H1 (cell line): ENCODE measurements at regions not wholly inside any gene's neighbourhood (a gene's known extent, or its start where the extent isn't known, plus 50 kb on each side); places are given as distances from the start of the nearest gene placed in this dataset.

Experiments
- CTCF ChIA-PET: fragments of 300-600 bp; sonication (Branson Sonifier 250); formaldehyde crosslinking; loops from one replicate; lab custom pipeline; 2021; ENCODE audit not compliant: partially characterized antibody; lab: Charles Lee
- POLR2A ChIA-PET: fragments of 300-600 bp; sonication (Branson Sonifier 250); formaldehyde crosslinking; loops from one replicate; lab custom pipeline; 2021; ENCODE audit warnings: inconsistent platforms; ENCODE audit not compliant: partially characterized antibody; lab: Charles Lee
- DNase-seq, 2 experiments: peaks; one replicate each; pipeline versions ENCODE4 v3.0.0 to v3.0.0-alpha.2; 2010 to 2022; ENCODE audit warnings: low spot score in 2 of 2, low read depth in 1 of 2, mixed read lengths in 1 of 2
- FAIRE-seq: peaks from 2 replicates; lab custom pipeline; 2011; peaks lifted over from hg19 to GRCh38; lab: Jason Lieb, UNC
- H2AFZ ChIP-seq: 2 replicates; pipeline ENCODE4 v1.8.1; 2012; ENCODE audit warnings: low read length, inconsistent platforms
- H2AK5ac ChIP-seq: 2 replicates; pipeline ENCODE4 v1.6.1; 2013; ENCODE audit warnings: low read depth, low read length
- H2BK120ac ChIP-seq: replicated peaks from 2 replicates; pipeline ENCODE3; 2013; ENCODE audit warnings: low read depth, low read length, inconsistent platforms
- H2BK12ac ChIP-seq: 2 replicates; pipeline ENCODE4 v1.6.1; 2013; ENCODE audit warnings: low read depth, low read length
- H2BK15ac ChIP-seq: 2 replicates; pipeline ENCODE4 v1.6.1; 2013; ENCODE audit warnings: low read length
- H2BK20ac ChIP-seq: 2 replicates; pipeline ENCODE4 v1.6.1; 2013; ENCODE audit warnings: low read length
- H2BK5ac ChIP-seq: 2 replicates; pipeline ENCODE4 v1.6.1; 2013; ENCODE audit warnings: low read depth, low read length
- H3K14ac ChIP-seq: 2 replicates; pipeline ENCODE4 v1.6.1; 2013; ENCODE audit warnings: inconsistent platforms; ENCODE audit not compliant: insufficient read length
- H3K18ac ChIP-seq: 2 replicates; pipeline ENCODE4 v1.6.1; 2013; ENCODE audit warnings: low read length; ENCODE audit errors: extremely low read depth
- H3K23ac ChIP-seq: 2 replicates; pipeline ENCODE4 v1.6.1; 2013; ENCODE audit warnings: inconsistent platforms; ENCODE audit not compliant: insufficient read length
- H3K23me2 ChIP-seq: 2 replicates; pipeline ENCODE4 v1.6.1; 2013; ENCODE audit warnings: low read depth, low read length
- H3K27ac ChIP-seq: 2 replicates; pipeline ENCODE4 v1.6.1; 2011; ENCODE audit warnings: low read depth, low read length, inconsistent platforms
- H3K27me3 ChIP-seq, 4 experiments: replicated peaks in 1 of 4; 1 replicate in 1 of 4; 2 replicates in 3 of 4; pipeline versions ENCODE4 v1.6.1 to v1.8.1; 2011 to 2013; ENCODE audit warnings: low read length in 3 of 4, mild to moderate bottlenecking in 3 of 4, inconsistent platforms in 2 of 4, mixed read lengths in 2 of 4, moderate library complexity in 1 of 4; ENCODE audit not compliant: control insufficient read depth in 3 of 4, insufficient read depth in 3 of 4; ENCODE audit errors: extremely low read depth in 1 of 4
- H3K36me3 ChIP-seq, 4 experiments: 2 replicates each; pipeline versions ENCODE4 v1.6.1 to v1.8.1; 2011 to 2013; ENCODE audit warnings: mild to moderate bottlenecking in 4 of 4, low read length in 3 of 4, moderate library complexity in 2 of 4, control low read depth in 1 of 4, inconsistent platforms in 1 of 4; ENCODE audit not compliant: insufficient read depth in 4 of 4, control insufficient read depth in 2 of 4
- H3K4ac ChIP-seq: replicated peaks from 2 replicates; pipeline ENCODE3; 2013; ENCODE audit warnings: low read length, low read depth, mixed read lengths, inconsistent platforms; ENCODE audit not compliant: insufficient read length
- H3K4me1 ChIP-seq, 4 experiments: replicated peaks in 1 of 4; 1 replicate in 1 of 4; 2 replicates in 3 of 4; pipeline versions ENCODE4 v1.6.1 to v1.8.1; 2011 to 2013; ENCODE audit warnings: low read length in 3 of 4, inconsistent platforms in 2 of 4, mixed read lengths in 1 of 4; ENCODE audit not compliant: insufficient read depth in 4 of 4, control insufficient read depth in 3 of 4
- H3K4me2 ChIP-seq, 2 experiments: 2 replicates each; pipeline versions ENCODE4 v1.6.1 to v1.8.1; 2011 to 2013; ENCODE audit warnings: low read depth in 2 of 2, low read length in 2 of 2, control low read depth in 1 of 2, inconsistent platforms in 1 of 2, mild to moderate bottlenecking in 1 of 2; ENCODE audit not compliant: insufficient read depth in 1 of 2
- H3K4me3 ChIP-seq, 4 experiments: fragments of 200-600, 300-600 bp in 1 of 4; sonication (generic), shearing (Covaris generic), sonication (Bioruptor Twin) in 1 of 4; 2 replicates each; pipeline versions ENCODE4 v1.5.1 to v1.8.1; 2011 to 2016; ENCODE audit warnings: low read length in 4 of 4, low read depth in 3 of 4, control low read depth in 2 of 4, inconsistent platforms in 2 of 4, mild to moderate bottlenecking in 2 of 4, mixed read lengths in 1 of 4, moderate library complexity in 1 of 4; ENCODE audit not compliant: insufficient read depth in 2 of 4; ENCODE audit errors: extremely low read depth in 1 of 4
- H3K56ac ChIP-seq: replicated peaks from 2 replicates; pipeline ENCODE3; 2013; ENCODE audit warnings: low read depth, mild to moderate bottlenecking, mixed read lengths, low read length, inconsistent platforms; ENCODE audit not compliant: insufficient read length
- H3K79me1 ChIP-seq: 2 replicates; pipeline ENCODE4 v1.6.1; 2013; ENCODE audit warnings: low read depth, low read length, control low read depth
- H3K79me2 ChIP-seq, 2 experiments: 2 replicates each; pipeline versions ENCODE4 v1.6.1 to v1.8.1; 2012 to 2013; ENCODE audit warnings: low read length in 2 of 2, mild to moderate bottlenecking in 2 of 2, inconsistent platforms in 1 of 2; ENCODE audit not compliant: insufficient read depth in 2 of 2, control insufficient read depth in 1 of 2
- H3K9ac ChIP-seq, 4 experiments: replicated peaks in 1 of 4; 1 replicate in 1 of 4; 2 replicates in 3 of 4; pipeline versions ENCODE4 v1.6.1 to v1.8.1; 2011 to 2013; ENCODE audit warnings: low read depth in 3 of 4, low read length in 3 of 4, control low read depth in 2 of 4, mild to moderate bottlenecking in 2 of 4, moderate library complexity in 2 of 4, inconsistent platforms in 1 of 4; ENCODE audit errors: extremely low read depth in 1 of 4
- H3K9me3 ChIP-seq, 2 experiments: 2 replicates each; pipeline versions ENCODE4 v1.6.1 to v1.8.1; 2012 to 2013; ENCODE audit warnings: mild to moderate bottlenecking in 2 of 2, moderate library complexity in 2 of 2, control low read depth in 1 of 2, inconsistent platforms in 1 of 2, low read depth in 1 of 2, low read length in 1 of 2, mixed read lengths in 1 of 2; ENCODE audit not compliant: insufficient read depth in 2 of 2
- H4K20me1 ChIP-seq, 2 experiments: replicated peaks in 1 of 2; 2 replicates each; pipeline versions ENCODE3 to v1.8.1; 2011 to 2013; ENCODE audit warnings: inconsistent platforms in 2 of 2, low read length in 2 of 2, mild to moderate bottlenecking in 1 of 2; ENCODE audit not compliant: insufficient read depth in 2 of 2, control insufficient read depth in 1 of 2
- H4K5ac ChIP-seq: 2 replicates; pipeline ENCODE4 v1.6.1; 2013; ENCODE audit warnings: low read length, low read depth, mixed read lengths, inconsistent platforms; ENCODE audit not compliant: insufficient read length
- H4K8ac ChIP-seq: 2 replicates; pipeline ENCODE4 v1.8.0; 2013; ENCODE audit warnings: mild to moderate bottlenecking, moderate library complexity, low read length, inconsistent platforms; ENCODE audit not compliant: insufficient read depth; ENCODE audit errors: extremely low read depth
- H4K91ac ChIP-seq: replicated peaks from 2 replicates; pipeline ENCODE3; 2013; ENCODE audit warnings: low read length, mixed read lengths, inconsistent platforms; ENCODE audit not compliant: insufficient read length
- CBX5 ChIP-seq: fragments of 300-800, 300-1000 bp; sonication (generic); IDR thresholded peaks from 2 replicates; pipeline ENCODE4 v1.7.1; 2016; ENCODE audit warnings: antibody characterized with exemption, low read length, low read depth
- CHD2 ChIP-seq: IDR thresholded peaks from 2 replicates; pipeline ENCODE4 v1.6.1; 2012; ENCODE audit warnings: low read length, improper control_type of control experiment
- FOSL1 ChIP-seq: IDR thresholded peaks from 2 replicates; pipeline ENCODE4 v1.6.1; 2011; ENCODE audit warnings: mild to moderate bottlenecking, low read depth, low read length, moderate library complexity; ENCODE audit not compliant: insufficient read depth
- HDAC2 ChIP-seq, 2 experiments: fragments of 300-600 bp in 1 of 2; sonication (generic) in 1 of 2; IDR thresholded peaks; 2 replicates each; pipeline ENCODE4 v1.6.1; 2011 to 2012; ENCODE audit warnings: low read depth in 2 of 2, low read length in 2 of 2, mild to moderate bottlenecking in 2 of 2, moderate library complexity in 2 of 2, borderline replicate concordance in 1 of 2, inconsistent platforms in 1 of 2
- HDAC6 ChIP-seq: IDR thresholded peaks from one replicate; pipeline ENCODE4 v1.7.1; 2012; ENCODE audit warnings: low read depth, mild to moderate bottlenecking, inconsistent platforms, low read length, moderate library complexity
- KDM4A ChIP-seq: IDR thresholded peaks from one replicate; pipeline ENCODE4 v1.7.1; 2012; ENCODE audit warnings: low read depth, mild to moderate bottlenecking, moderate library complexity, low read length, inconsistent platforms; ENCODE audit not compliant: severe bottlenecking
- MAFK ChIP-seq: IDR thresholded peaks from 2 replicates; pipeline ENCODE4 v1.6.1; 2012; ENCODE audit warnings: low read depth, mild to moderate bottlenecking, improper control_type of control experiment, low read length
- NANOG ChIP-seq: IDR thresholded peaks from 2 replicates; pipeline ENCODE4 v1.6.1; 2011; ENCODE audit warnings: low read length, low read depth, mild to moderate bottlenecking, inconsistent platforms; ENCODE audit not compliant: insufficient read depth, poor library complexity, severe bottlenecking
- RBBP5 ChIP-seq: IDR thresholded peaks from 2 replicates; pipeline ENCODE4 v1.7.1; 2012; ENCODE audit warnings: low read depth, mild to moderate bottlenecking, inconsistent platforms, low read length, moderate library complexity, borderline replicate concordance
- RFX5 ChIP-seq: IDR thresholded peaks from 2 replicates; pipeline ENCODE4 v1.6.1; 2011; ENCODE audit warnings: low read depth, low read length, improper control_type of control experiment, borderline replicate concordance
- RXRA ChIP-seq: IDR thresholded peaks from 2 replicates; pipeline ENCODE4 v1.6.1; 2011; ENCODE audit warnings: low read depth, mild to moderate bottlenecking, low read length, moderate library complexity; ENCODE audit not compliant: insufficient read depth
- TCF12 ChIP-seq: IDR thresholded peaks from 2 replicates; pipeline ENCODE4 v1.6.1; 2011; ENCODE audit warnings: low read depth, mild to moderate bottlenecking, low read length
- WGBS, 2 experiments: shearing (Covaris generic) in 1 of 2; methylation state at CpG; one replicate each; pipeline versions ENCODE4 v1.1.6 to v1.1.7; 2013 to 2015; ENCODE audit warnings: low lambda C conversion rate in 2 of 2, mixed read lengths in 2 of 2, inconsistent platforms in 1 of 2, low coverage in 1 of 2, missing lambda C conversion rate in 1 of 2; ENCODE audit not compliant: insufficient replicate concordance in 2 of 2, insufficient coverage in 1 of 2, insufficient read length in 1 of 2; ENCODE audit errors: extremely low coverage in 1 of 2, missing lambda C conversion rate in 1 of 2; 5-methylcytosine and 5-hydroxymethylcytosine counted together

GRCh38 chr1:116850436-116850835 lies 59.3 kb upstream of the PTGFRN start:
- Histone ChIP-seq H3K4ac (no peak overlapping the region), H2AFZ (no peak overlapping the region), H3K27ac (no peak overlapping the region), H3K14ac (no peak overlapping the region), H3K79me2 (no peaks in the 10 kb centered on the region), H3K79me1 (no peaks in the 10 kb centered on the region), H3K9ac (no peak overlapping the region), H3K23me2 (no peaks in the 10 kb centered on the region), H4K5ac (no peak overlapping the region), H3K23ac (no peak overlapping the region), H2AK5ac (no peak overlapping the region), H2BK120ac (no peak overlapping the region), H2BK12ac (no peak overlapping the region), H4K20me1 (no peaks in the 10 kb centered on the region), H2BK15ac (no peak overlapping the region), H3K4me2 (no peak overlapping the region), H2BK5ac (no peak overlapping the region), H3K27me3 (no peaks in the 10 kb centered on the region), H3K56ac (no peak overlapping the region), H2BK20ac (0 out of 2 replicates have a peak overlapping the region, but pooled peaks have one; percentile 10), H4K91ac (no peak overlapping the region), H4K8ac (no peak overlapping the region), H3K4me1 (peaks cover 13 to 24% (median 20%) of the 10 kb centered on the region in 4 experiments), H3K18ac (no peak overlapping the region), H3K36me3 (no peaks in the 10 kb centered on the region), H3K4me3 (no peak overlapping the region), H3K9me3 (no peaks in the 10 kb centered on the region)
- ChIA-PET POLR2A (no interaction called here), CTCF (interaction anchor here (0.7 kb wide), 1 partner anchor 31 kb away, joined by 3 read pairs; no protein-coding TSS in a partner anchor)
- FAIRE-seq (no peak), DNase-seq (no peak)
- WGBS, 2 experiments, result 88% methylated on average over 1 of the region's 1 CpG; no CpG with 5 or more reads in 1 of the 2 experiments
- TF ChIP-seq FOSL1 (no peak), TCF12 (no peak), RXRA (no peak), CHD2 (no peak), CBX5 (no peak), MAFK (no peak), RBBP5 (no peak), HDAC6 (no peak), RFX5 (no peak), NANOG (no peak), KDM4A (no peak), HDAC2 (IDR thresholded peaks at IDR 0.05; ENCODE audit: borderline replicate concordance in 1 of 2, low read depth in 2 of 2, low read length in 2 of 2) (no peak)
